HL-60 (cell line): ENCODE measurements at regions not wholly inside any gene's neighbourhood (a gene's known extent, or its start where the extent isn't known, plus 50 kb on each side); places are given as distances from the start of the nearest gene placed in this dataset.

Experiments
- DNase-seq, 2 experiments: peaks; one replicate each; pipeline ENCODE4 v3.0.0-alpha.2; 2010 to 2020; ENCODE audit warnings: low read depth in 1 of 2, low spot score in 1 of 2
- H3K27ac ChIP-seq: fragments of 250-450 bp; sonication (Bioruptor Pico); replicated peaks from 2 replicates; pipeline ENCODE4 v1.5.1; 2020; ENCODE audit warnings: mild to moderate bottlenecking, moderate library complexity
- H3K27me3 ChIP-seq: fragments of 250-450 bp; sonication (Bioruptor Pico); 2 replicates; pipeline ENCODE4 v1.5.1; 2021; ENCODE audit warnings: mild to moderate bottlenecking, moderate library complexity; ENCODE audit not compliant: insufficient read depth, poor library complexity, severe bottlenecking
- H3K4me3 ChIP-seq: replicated peaks from 2 replicates; pipeline ENCODE4 v1.5.1; 2011; ENCODE audit warnings: mild to moderate bottlenecking, control low read depth, low read length; ENCODE audit not compliant: insufficient read depth
- CTCF ChIP-seq: IDR thresholded peaks from one replicate; pipeline ENCODE4 v1.5.1; 2011; ENCODE audit warnings: low read length, control low read depth, inconsistent platforms; ENCODE audit not compliant: insufficient read depth
- GABPA ChIP-seq: IDR thresholded peaks from 2 replicates; pipeline ENCODE4 v1.6.1; 2012; ENCODE audit warnings: low read depth
- POLR2AphosphoS5 ChIP-seq: IDR thresholded peaks from 2 replicates; pipeline ENCODE4 v1.6.1; 2012; ENCODE audit warnings: low read depth
- REST ChIP-seq: IDR thresholded peaks from 2 replicates; pipeline ENCODE4 v1.6.1; 2012; ENCODE audit warnings: low read depth; ENCODE audit not compliant: insufficient replicate concordance
- SPI1 ChIP-seq: IDR thresholded peaks from 2 replicates; pipeline ENCODE4 v1.6.1; 2012; ENCODE audit warnings: low read depth, mild to moderate bottlenecking, borderline replicate concordance

- no peak for TF ChIP-seq POLR2AphosphoS5
- TF ChIP-seq GABPA: no peak
- TF ChIP-seq CTCF: no peak
- TF ChIP-seq REST: no peak
- no peak for TF ChIP-seq SPI1
- H3K27me3 ChIP-seq: peaks cover 26% of the 10 kb centered on the region
- no peak overlapping the region for H3K4me3 ChIP-seq
- DNase-seq: no peak
- H3K27ac ChIP-seq: no peak overlapping the region
Observed at GRCh38 chr14:36441283-36441682, 78.7 kb downstream of the NKX2-1 start.

- Histone ChIP-seq H3K27me3 (peaks cover 23% of the 10 kb centered on the region), H3K4me3 (no peak overlapping the region), H3K27ac (no peak overlapping the region)
- no peak for TF ChIP-seq GABPA
- no peak for TF ChIP-seq REST
- no peak for DNase-seq
Observed at GRCh38 chr14:36439766-36440165, 80.3 kb downstream of the NKX2-1 start.

GRCh38 chr14:36438883-36439282, 81.1 kb downstream of the NKX2-1 start:
- Histone ChIP-seq H3K27me3 (peaks cover 23% of the 10 kb centered on the region), H3K27ac (no peak overlapping the region), H3K4me3 (no peak overlapping the region)
- DNase-seq: no peak
- no peak for TF ChIP-seq POLR2AphosphoS5

- no peak overlapping the region for H3K27ac ChIP-seq
- TF ChIP-seq REST: no peak
- TF ChIP-seq SPI1: no peak
- TF ChIP-seq GABPA: no peak
- TF ChIP-seq CTCF: no peak
- TF ChIP-seq POLR2AphosphoS5: no peak
- H3K4me3 ChIP-seq: no peak overlapping the region
- no peaks in the 10 kb centered on the region for H3K27me3 ChIP-seq
- no peak for DNase-seq
Observed at GRCh38 chr14:36430662-36431084, 89.4 kb downstream of the NKX2-1 start.
